Effector memory CD4-positive, alpha-beta T cell (primary cell): ENCODE measurements at regions not wholly inside any gene's neighbourhood (a gene's known extent, or its start where the extent isn't known, plus 50 kb on each side); places are given as distances from the start of the nearest gene placed in this dataset.

Source experiments
- DNase-seq, 3 donors: peaks; one replicate each; pipeline ENCODE4 v3.0.0-alpha.2; 2020
- H3K27ac ChIP-seq: 2 replicates; pipeline ENCODE4 v1.7.0; 2013; ENCODE audit warnings: mild to moderate bottlenecking, low read length, moderate library complexity; ENCODE audit not compliant: insufficient read depth, poor library complexity, severe bottlenecking
- H3K27me3 ChIP-seq: replicated peaks from 2 replicates; pipeline ENCODE4 v1.7.0; 2013; ENCODE audit warnings: mild to moderate bottlenecking, low read length; ENCODE audit not compliant: insufficient read depth, control insufficient read depth, poor library complexity, severe bottlenecking
- H3K36me3 ChIP-seq: 2 replicates; pipeline ENCODE4 v1.7.0; 2013; ENCODE audit warnings: mild to moderate bottlenecking, low read length, moderate library complexity; ENCODE audit not compliant: control insufficient read depth, insufficient read depth
- H3K4me1 ChIP-seq: 2 replicates; pipeline ENCODE4 v1.7.0; 2013; ENCODE audit warnings: low read length, mild to moderate bottlenecking; ENCODE audit not compliant: control insufficient read depth, insufficient read depth, poor library complexity, severe bottlenecking
- H3K4me3 ChIP-seq: 2 replicates; pipeline ENCODE4 v1.7.0; 2013; ENCODE audit warnings: low read length, low read depth, mild to moderate bottlenecking; ENCODE audit not compliant: insufficient read depth, poor library complexity, severe bottlenecking
- H3K9me3 ChIP-seq: 2 replicates; pipeline ENCODE4 v1.7.0; 2013; ENCODE audit warnings: mild to moderate bottlenecking, low read length, moderate library complexity; ENCODE audit not compliant: control insufficient read depth

DNA sequence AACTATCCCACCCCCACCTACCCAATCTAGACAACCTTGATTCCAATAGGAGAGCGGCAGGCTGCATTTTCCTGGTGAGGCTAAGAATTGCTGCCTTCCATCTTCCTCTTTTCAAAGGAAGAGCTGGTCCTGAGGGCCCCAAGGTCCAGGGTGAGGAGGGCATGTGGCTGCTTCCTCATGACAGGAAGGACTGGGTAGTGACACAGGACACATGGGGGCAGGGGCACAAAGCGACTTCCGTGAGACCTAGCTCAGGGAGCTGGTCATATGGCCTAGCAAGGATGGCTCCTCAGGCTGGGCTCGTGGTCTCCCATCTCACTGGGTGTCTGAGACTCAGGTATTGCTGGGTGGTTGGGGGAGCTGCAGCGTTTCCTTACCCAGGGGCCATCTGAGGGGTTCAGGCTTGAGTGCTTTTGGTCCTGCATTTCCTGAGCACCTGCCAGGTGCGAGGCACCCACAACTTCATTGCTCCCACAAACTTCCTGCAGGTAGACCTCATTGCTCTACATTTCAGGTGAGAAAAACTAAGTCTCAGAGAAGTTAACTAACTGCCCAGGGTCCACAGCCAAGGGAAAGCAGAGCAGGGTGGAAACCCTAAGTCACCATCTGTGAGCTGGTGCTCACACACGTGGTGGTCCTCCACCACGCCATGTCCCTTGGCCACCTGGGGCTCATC is 160.0 kb upstream of the TLE3 start:
- Histone ChIP-seq H3K27ac (peak overlapping the region; percentile 20), H3K4me3 (no peak overlapping the region), H3K36me3 (no peaks in the 10 kb centered on the region), H3K4me1 (peaks cover 31% of the 10 kb centered on the region), H3K27me3 (no peaks in the 10 kb centered on the region), H3K9me3 (no peaks in the 10 kb centered on the region)
- no peak for DNase-seq

DNA sequence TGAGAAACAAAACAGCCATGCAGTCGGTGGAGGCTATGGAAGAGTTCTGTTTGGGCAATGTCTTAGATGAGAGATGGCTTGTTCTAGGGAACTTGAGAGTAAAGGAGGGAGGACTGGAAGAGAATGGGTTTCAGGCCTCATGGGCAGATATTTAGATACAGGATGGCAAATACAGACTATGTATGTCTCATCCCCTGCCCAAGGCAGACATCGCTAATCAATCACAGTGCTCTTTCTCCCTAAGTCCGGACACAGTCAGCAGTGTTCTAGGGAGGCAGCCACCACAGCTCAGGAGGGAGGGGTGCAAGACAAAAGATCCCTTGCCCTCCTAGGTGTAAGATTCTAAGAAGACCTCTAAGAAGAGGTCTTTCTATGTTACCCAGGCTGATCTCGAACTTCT is 159.3 kb upstream of the TLE3 start:
- H3K4me1 ChIP-seq, result peaks cover 31% of the 10 kb centered on the region
- no peak overlapping the region for H3K27ac ChIP-seq
- DNase-seq, result no peak
- H3K27me3 ChIP-seq, result no peaks in the 10 kb centered on the region
- H3K36me3 ChIP-seq, result no peaks in the 10 kb centered on the region
- H3K9me3 ChIP-seq, result no peaks in the 10 kb centered on the region
- H3K4me3 ChIP-seq, result no peak overlapping the region

DNA sequence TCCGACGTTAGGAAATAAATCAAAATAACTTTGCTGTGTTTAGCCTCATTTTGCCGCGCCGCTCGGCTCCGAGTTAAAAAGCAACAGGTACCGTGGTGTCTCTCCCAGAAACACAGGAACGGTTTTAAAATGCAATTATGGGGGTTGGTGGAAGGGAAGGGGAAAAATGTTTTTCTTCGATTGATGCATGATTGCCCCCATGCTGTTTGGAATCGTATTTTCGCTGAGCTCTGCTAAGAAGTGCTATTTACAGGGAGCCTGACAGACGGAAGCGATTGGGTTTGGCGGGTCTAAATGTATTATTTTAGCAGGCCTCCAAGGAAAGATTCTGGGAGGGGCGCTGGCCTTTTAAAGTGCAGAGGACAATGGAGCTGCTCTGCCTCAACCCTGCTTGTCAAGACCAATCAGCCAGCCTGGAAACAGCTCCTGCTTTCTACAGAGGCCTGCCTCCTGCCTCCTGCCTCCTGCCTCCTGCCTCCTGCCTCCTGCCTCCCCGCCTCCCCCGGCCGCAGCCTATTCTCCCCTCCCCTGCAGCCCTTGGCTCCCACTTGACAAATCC is 156.7 kb upstream of the TLE3 start:
- DNase-seq, result no peak
- no peak overlapping the region for H3K4me3 ChIP-seq
- peaks cover 19% of the 10 kb centered on the region for H3K4me1 ChIP-seq
- H3K27ac ChIP-seq, result no peak overlapping the region
- H3K27me3 ChIP-seq, result no peaks in the 10 kb centered on the region
- no peaks in the 10 kb centered on the region for H3K36me3 ChIP-seq
- H3K9me3 ChIP-seq, result no peaks in the 10 kb centered on the region

DNA sequence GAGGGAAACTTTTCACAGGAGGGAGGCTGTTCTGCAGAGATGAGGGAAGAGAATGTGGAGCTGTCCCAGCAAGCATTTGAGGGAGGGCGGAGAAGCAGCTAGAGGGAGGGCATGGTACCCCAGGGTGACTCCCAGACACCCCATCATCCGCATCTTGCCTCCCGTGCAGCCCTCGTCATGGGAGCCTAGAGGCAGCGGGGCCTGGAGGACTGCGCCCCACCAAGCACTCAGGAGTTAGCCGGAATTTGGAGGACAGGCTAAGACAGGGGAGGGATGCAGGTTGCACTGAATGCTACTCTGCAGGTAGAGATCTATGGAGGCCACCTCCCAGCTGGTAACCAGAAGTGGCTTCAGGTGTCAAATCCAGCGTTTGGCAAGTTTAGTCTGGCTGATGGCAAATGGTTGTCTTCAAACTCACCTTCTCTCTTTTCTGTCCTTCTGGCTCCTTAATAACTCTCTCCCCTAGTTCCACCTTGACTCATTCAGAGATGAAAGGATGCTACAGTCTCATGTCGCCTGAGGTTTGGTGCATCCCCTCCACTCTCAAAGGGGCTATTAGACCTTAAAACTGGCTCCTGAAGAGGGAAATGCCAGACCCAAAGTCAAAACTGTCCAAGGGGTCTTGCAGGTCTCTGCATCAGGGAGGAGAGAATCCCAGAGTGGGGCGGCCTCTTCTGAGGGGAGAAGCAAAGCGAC is 155.9 kb upstream of the TLE3 start:
- Histone ChIP-seq H3K36me3 (no peaks in the 10 kb centered on the region), H3K9me3 (no peaks in the 10 kb centered on the region), H3K4me3 (no peak overlapping the region), H3K27ac (no peak overlapping the region), H3K4me1 (peaks cover 11% of the 10 kb centered on the region), H3K27me3 (no peaks in the 10 kb centered on the region)
- DNase-seq, result no peak

DNA sequence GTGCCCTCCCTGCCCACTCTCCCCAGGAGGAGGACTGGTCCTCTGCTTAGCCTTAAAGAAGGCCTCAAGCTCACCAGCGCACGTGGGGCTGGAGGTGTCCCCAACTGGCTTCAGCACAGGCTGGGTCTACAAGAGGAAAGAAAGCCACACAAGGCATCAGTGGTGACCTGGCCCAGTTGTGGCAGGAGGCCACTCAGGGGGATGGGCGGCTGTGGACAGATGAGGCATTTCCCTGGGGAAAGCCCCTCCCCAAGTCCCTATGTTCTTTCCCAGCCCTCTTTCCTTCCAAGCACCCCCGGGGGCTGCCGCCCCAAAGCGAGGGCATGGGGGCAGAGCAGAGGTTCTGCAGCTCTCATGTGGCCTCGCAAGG is 155.2 kb upstream of the TLE3 start:
- no peaks in the 10 kb centered on the region for H3K27me3 ChIP-seq
- no peaks in the 10 kb centered on the region for H3K9me3 ChIP-seq
- H3K4me1 ChIP-seq, result peaks cover 4% of the 10 kb centered on the region

DNA sequence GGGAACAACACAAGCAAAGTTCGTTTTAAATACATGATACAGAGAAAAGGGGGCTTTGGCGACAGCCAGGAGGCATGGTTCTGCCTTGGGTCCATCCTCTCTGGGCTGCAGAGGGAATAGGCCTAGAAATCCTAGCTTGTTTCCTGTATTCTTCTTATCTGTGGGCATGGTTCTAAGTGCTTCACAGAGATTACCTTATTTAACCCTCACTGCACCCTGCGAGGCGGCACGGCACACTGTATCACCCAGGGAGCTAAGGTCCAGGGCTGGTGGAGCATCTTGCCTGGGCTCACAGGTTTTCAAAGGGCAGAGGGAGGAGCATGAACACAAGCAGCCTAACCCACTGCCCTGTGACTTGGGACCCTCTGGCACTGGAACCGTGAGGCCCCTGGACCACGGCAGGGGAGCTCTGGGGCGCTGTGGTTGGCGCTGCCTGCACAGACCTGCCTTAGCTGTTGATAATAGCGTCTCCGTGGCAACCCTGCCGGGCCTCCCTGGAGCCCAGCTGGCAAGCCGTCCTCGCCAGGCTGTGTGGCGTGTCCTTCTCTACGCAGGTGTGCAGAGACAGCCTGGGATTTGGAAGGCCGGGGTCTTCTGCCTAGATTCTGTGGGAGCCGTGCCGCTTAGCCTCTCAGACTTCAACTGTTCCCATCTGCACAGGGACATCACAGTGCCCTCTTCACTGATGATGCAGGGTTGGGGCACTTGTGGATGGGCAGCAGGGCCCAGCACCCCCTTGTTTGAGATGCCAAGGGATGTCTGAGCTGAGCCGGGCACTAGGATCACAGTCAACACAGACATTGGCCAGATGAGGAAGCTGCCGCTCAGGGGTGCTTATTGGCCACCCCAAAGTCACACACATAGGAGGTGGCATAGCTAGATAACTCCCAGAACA is 154.6 kb upstream of the TLE3 start:
- H3K27ac ChIP-seq, result no peak overlapping the region
- H3K9me3 ChIP-seq, result no peaks in the 10 kb centered on the region
- H3K4me3 ChIP-seq, result no peak overlapping the region
- no peaks in the 10 kb centered on the region for H3K36me3 ChIP-seq
- no peak for DNase-seq
- H3K4me1 ChIP-seq, result no peaks in the 10 kb centered on the region
- H3K27me3 ChIP-seq, result no peaks in the 10 kb centered on the region

More for the DNA sequence above, 155.2 kb upstream of the TLE3 start:
- Histone ChIP-seq H3K4me3 (no peak overlapping the region), H3K27ac (no peak overlapping the region), H3K36me3 (no peaks in the 10 kb centered on the region)
- no peak for DNase-seq

DNA sequence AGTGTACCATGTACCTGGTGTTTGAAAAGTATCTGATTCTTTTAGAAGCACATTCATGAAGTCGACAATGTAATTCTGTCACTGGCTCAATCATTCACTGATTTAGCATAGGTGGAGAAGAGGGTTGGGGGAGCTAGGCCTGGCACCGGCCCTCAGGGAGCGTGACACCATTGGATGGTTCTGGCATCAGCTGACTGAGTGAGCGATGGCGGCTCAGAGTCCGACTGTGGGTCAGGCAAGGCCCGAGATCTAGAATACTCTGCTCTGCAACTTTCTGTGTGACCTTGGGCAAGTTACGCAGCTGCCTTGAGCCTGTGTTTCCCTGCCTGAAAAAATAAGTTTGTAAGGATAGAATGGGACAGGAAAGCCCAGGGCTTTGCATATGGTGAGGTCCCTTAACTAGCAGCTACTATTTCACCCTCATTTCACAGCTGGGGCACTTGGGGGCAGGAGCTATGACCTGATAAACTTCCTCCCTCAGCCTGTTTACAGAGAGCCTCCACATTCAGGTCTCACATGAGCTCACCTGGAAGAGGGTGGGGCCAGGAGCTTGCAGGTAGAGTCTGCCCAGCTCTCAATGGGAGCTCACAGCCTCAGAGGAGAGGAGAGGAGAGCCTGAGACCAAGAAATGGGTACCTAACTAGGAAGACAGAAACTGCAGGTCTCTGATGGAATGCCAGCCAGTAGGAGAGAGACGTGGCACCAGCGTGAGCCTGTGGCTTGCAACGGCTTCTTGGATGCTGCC is 153.7 kb upstream of the TLE3 start:
- Histone ChIP-seq H3K36me3 (no peaks in the 10 kb centered on the region), H3K27ac (no peak overlapping the region), H3K4me1 (no peaks in the 10 kb centered on the region), H3K4me3 (no peak overlapping the region), H3K27me3 (no peaks in the 10 kb centered on the region), H3K9me3 (no peaks in the 10 kb centered on the region)
- DNase-seq, result no peak

DNA sequence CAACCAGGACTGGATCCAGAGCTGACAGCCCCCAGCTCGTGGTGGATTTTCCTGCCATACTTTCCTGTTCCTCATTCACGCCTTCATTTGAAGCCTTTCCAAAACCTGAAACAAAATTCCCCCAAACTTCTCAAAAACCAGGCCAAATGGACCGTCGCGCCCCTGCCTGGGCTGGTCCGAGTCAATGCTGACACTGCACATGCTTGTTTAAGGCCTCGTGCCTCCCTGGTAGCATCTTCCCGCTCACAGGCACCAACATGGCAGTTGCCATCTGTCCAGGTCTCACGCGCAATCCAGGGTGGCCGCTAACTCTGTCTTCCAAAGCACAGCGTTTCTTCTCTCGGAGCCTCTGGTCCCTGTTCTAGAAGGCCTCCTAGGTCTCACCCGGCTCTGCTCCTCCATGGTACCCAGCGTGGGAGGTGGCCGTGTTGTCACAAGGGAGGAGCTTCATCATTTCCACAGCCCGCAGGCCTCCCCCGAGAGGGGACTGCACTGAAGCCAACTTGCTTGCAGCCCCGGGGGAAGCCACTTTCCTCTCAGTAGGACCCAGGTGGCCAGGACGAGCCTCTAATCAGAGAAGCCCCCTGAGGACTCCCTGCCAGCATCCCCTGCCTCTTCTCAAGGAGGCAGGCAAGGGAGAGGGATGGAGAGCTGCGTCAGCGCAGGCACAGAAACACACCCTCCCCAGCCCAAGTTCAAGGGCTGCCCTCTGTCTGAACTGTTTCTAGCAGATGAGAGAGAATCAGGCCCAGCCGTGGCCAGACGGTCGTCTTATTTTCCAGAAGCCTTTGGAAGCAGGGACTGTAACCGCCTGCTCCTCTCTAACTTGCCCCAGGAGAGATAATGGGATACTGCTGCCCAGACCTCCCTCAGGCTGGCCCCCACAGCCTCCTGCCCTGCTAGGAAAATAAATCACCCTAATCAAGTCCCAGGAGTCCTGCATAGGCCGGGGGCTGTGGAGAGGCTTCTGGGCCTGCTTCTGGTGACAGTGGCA is 152.8 kb upstream of the TLE3 start:
- no peak for DNase-seq

DNA sequence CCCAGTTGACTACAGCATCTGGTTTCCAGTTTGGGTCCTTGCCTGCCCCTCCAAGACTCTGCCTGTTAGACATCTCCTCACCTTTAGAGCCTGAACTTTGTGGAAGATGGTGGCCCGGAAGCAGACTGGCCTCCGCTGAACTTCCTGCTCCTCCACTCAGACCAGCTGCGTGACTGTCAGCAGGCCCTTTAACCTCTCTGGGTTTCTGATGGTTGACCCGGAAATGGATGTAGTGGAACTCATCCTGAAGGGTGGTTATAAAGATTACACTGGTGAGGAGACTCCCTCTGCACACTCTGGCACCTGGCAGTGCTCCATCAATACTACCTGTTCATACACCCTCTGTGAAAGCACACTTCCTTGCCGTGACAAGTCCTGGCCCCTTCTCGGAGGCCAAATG is 151.9 kb upstream of the TLE3 start:
- no peak overlapping the region for H3K4me3 ChIP-seq
- H3K27me3 ChIP-seq, result no peaks in the 10 kb centered on the region
- H3K4me1 ChIP-seq, result no peaks in the 10 kb centered on the region
- DNase-seq, result no peak
- no peaks in the 10 kb centered on the region for H3K9me3 ChIP-seq
- no peaks in the 10 kb centered on the region for H3K36me3 ChIP-seq
- no peak overlapping the region for H3K27ac ChIP-seq

More for the DNA sequence above, 152.8 kb upstream of the TLE3 start:
- Histone ChIP-seq H3K27me3 (no peaks in the 10 kb centered on the region), H3K4me1 (no peaks in the 10 kb centered on the region), H3K27ac (no peak overlapping the region), H3K36me3 (no peaks in the 10 kb centered on the region), H3K9me3 (no peaks in the 10 kb centered on the region), H3K4me3 (no peak overlapping the region)
